ENCODE measurements at regions not wholly inside any gene's neighbourhood (a gene's known extent, or its start where the extent isn't known, plus 50 kb on each side); places are given as distances from the start of the nearest gene placed in this dataset.

DNA sequence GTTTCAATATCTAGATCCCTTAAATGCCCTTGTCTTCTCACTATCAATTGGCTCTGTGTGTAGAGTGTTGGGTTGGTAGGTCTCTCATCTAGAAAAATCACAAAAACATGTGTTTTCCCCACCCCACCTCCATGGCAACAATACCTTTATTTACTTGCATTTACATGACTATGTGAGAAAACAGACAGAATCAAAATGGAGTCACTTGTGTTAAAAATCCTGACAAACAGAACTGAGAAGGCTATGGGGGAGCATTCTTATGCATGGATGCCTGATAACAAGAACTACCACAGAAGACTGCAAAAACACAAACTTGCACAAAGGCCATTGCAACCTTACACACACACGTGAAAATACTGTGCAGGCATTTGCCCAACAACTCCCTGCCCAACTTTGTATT, 1352.9 kb upstream of the CDH9 start:
- DNase-seq (ENCODE audit: low read depth in 1 of 2, low spot score in 2 of 2) (no peak), FAIRE-seq (no peak)
- H3K27ac ChIP-seq (ENCODE audit: low read depth, low read length): no peak overlapping the region
- H3K23ac ChIP-seq (ENCODE audit: insufficient read length): no peak overlapping the region
- H2BK120ac ChIP-seq (replicated peaks; ENCODE audit: low read depth, low read length): no peak overlapping the region
- H2AFZ ChIP-seq (ENCODE audit: low read length): no peak overlapping the region
- no peaks in the 10 kb centered on the region for H3K36me3 ChIP-seq (ENCODE audit: control insufficient read depth in 2 of 4, insufficient read depth in 4 of 4, low read length in 3 of 4)
- H4K8ac ChIP-seq (ENCODE audit: extremely low read depth, insufficient read depth, low read length): no peak overlapping the region
- no peak overlapping the region for H2AK5ac ChIP-seq (ENCODE audit: low read depth, low read length)
- peak overlapping the region in 1 of 2 experiments; percentile 24; a peak in 3 of 4 replicates for H3K4me2 ChIP-seq (ENCODE audit: insufficient read depth in 1 of 2, low read depth in 2 of 2, low read length in 2 of 2)
- H3K18ac ChIP-seq (ENCODE audit: extremely low read depth, low read length): no peak overlapping the region
- H3K9ac ChIP-seq (replicated peaks in 1 of 4; ENCODE audit: extremely low read depth in 1 of 4, low read depth in 3 of 4, low read length in 3 of 4): no peak overlapping the region
- H3K9me3 ChIP-seq (ENCODE audit: insufficient read depth in 2 of 2, low read depth in 1 of 2, low read length in 1 of 2): no peaks in the 10 kb centered on the region
- H3K4me1 ChIP-seq (replicated peaks in 1 of 4; ENCODE audit: control insufficient read depth in 3 of 4, insufficient read depth in 4 of 4, low read length in 3 of 4): peaks cover 0 to 6% (median 2%) of the 10 kb centered on the region in 4 experiments; a peak in 2 of 7 replicates
- no peaks in the 10 kb centered on the region for H3K27me3 ChIP-seq (replicated peaks in 1 of 4; ENCODE audit: control insufficient read depth in 3 of 4, extremely low read depth in 1 of 4, insufficient read depth in 3 of 4, low read length in 3 of 4)
- H3K4ac ChIP-seq (replicated peaks; ENCODE audit: insufficient read length, low read depth, low read length): no peak overlapping the region
- H3K23me2 ChIP-seq (ENCODE audit: low read depth, low read length): no peaks in the 10 kb centered on the region
- 41% methylated on average over 1 of the region's 1 CpG; no CpG with 5 or more reads in 1 of the 2 experiments for WGBS, 2 experiments (ENCODE audit: extremely low coverage in 1 of 2, insufficient coverage in 1 of 2, insufficient read length in 1 of 2, insufficient replicate concordance in 2 of 2, low coverage in 1 of 2, low lambda C conversion rate in 2 of 2, missing lambda C conversion rate in 1 of 2)
- H3K79me2 ChIP-seq (ENCODE audit: control insufficient read depth in 1 of 2, insufficient read depth in 2 of 2, low read length in 2 of 2): no peaks in the 10 kb centered on the region
- no peak overlapping the region for H3K4me3 ChIP-seq (ENCODE audit: extremely low read depth in 1 of 4, insufficient read depth in 2 of 4, low read depth in 3 of 4, low read length in 4 of 4)
- no peak overlapping the region for H2BK20ac ChIP-seq (ENCODE audit: low read length)
- no peak overlapping the region for H2BK12ac ChIP-seq (ENCODE audit: low read depth, low read length)
- no peak for TF ChIP-seq CBX5 (IDR thresholded peaks at IDR 0.05; ENCODE audit: low read depth, low read length)
- peak; percentile 64; the same call in 1 of the 2 replicates for TF ChIP-seq YY1 (IDR thresholded peaks at IDR 0.05; ENCODE audit: low read depth, low read length)
- H2BK5ac ChIP-seq (ENCODE audit: low read depth, low read length): no peak overlapping the region
- ChIA-PET CTCF (ENCODE audit: partially characterized antibody) (no interaction called here), POLR2A (ENCODE audit: partially characterized antibody) (no interaction called here)
- no peak overlapping the region for H4K91ac ChIP-seq (replicated peaks; ENCODE audit: insufficient read length, low read length)
- no peaks in the 10 kb centered on the region for H3K79me1 ChIP-seq (ENCODE audit: low read depth, low read length)
- H4K20me1 ChIP-seq (replicated peaks in 1 of 2; ENCODE audit: control insufficient read depth in 1 of 2, insufficient read depth in 2 of 2, low read length in 2 of 2): no peaks in the 10 kb centered on the region
- H3K56ac ChIP-seq (replicated peaks; ENCODE audit: insufficient read length, low read depth, low read length): no peak overlapping the region
- peak overlapping the region; percentile 15 for H4K5ac ChIP-seq (ENCODE audit: insufficient read length, low read depth, low read length)
- no peak overlapping the region for H3K14ac ChIP-seq (ENCODE audit: insufficient read length)
- no peak overlapping the region for H2BK15ac ChIP-seq (ENCODE audit: low read length)

Data from H1 (cell line).